Glutamatergic neuron (in vitro differentiated cells): ENCODE measurements at regions not wholly inside any gene's neighbourhood (a gene's known extent, or its start where the extent isn't known, plus 50 kb on each side); places are given as distances from the start of the nearest gene placed in this dataset.
"Not testable (repeated sequence)": the region's sequence is repeated elsewhere in the genome, so short reads cannot be mapped to it uniquely, and the experiment has no call there.

Experiments
- DNase-seq: peaks from one replicate; pipeline ENCODE4 v3.0.0; 2022
- H3K27ac Mint-ChIP-seq: one replicate; pipeline ENCODE4 v1.8.0; 2020; ENCODE audit warnings: mild to moderate bottlenecking, mixed read lengths, inconsistent platforms; ENCODE audit not compliant: unreplicated experiment
- H3K27me3 Mint-ChIP-seq: one replicate; pipeline ENCODE4 v1.8.0; 2020; ENCODE audit warnings: mild to moderate bottlenecking, moderate library complexity, mixed read lengths, inconsistent platforms; ENCODE audit not compliant: unreplicated experiment
- H3K36me3 Mint-ChIP-seq: one replicate; pipeline ENCODE4 v1.8.0; 2020; ENCODE audit warnings: mild to moderate bottlenecking, mixed read lengths, inconsistent platforms; ENCODE audit not compliant: unreplicated experiment
- H3K4me1 Mint-ChIP-seq: one replicate; pipeline ENCODE4 v1.8.0; 2020; ENCODE audit warnings: mild to moderate bottlenecking, low read depth, mixed read lengths, inconsistent platforms; ENCODE audit not compliant: unreplicated experiment
- H3K4me3 Mint-ChIP-seq: one replicate; pipeline ENCODE4 v1.8.0; 2020; ENCODE audit warnings: mild to moderate bottlenecking, mixed read lengths, inconsistent platforms; ENCODE audit not compliant: unreplicated experiment
- H3K9me3 Mint-ChIP-seq: one replicate; pipeline ENCODE4 v1.8.0; 2020; ENCODE audit warnings: mild to moderate bottlenecking, moderate library complexity, mixed read lengths, inconsistent platforms; ENCODE audit not compliant: unreplicated experiment
- CTCF ChIP-seq: fragments of 200-600 bp; sonication (generic); IDR thresholded peaks from one replicate; pipeline ENCODE4 v1.5.0; 2021; ENCODE audit not compliant: partially characterized antibody, unreplicated experiment

GRCh38 chr1:109857702-109858101, 52.9 kb upstream of the CSF1 start:
- H3K27me3 Mint-ChIP-seq, H3K4me1 Mint-ChIP-seq, H3K27ac Mint-ChIP-seq, DNase-seq, H3K4me3 Mint-ChIP-seq, H3K9me3 Mint-ChIP-seq, H3K36me3 Mint-ChIP-seq: not testable (repeated sequence)

- H3K9me3 Mint-ChIP-seq, H3K4me3 Mint-ChIP-seq, H3K36me3 Mint-ChIP-seq, DNase-seq, H3K27ac Mint-ChIP-seq, H3K4me1 Mint-ChIP-seq, H3K27me3 Mint-ChIP-seq: not testable (repeated sequence)
Measured at GRCh38 chr1:109855986-109856385, 54.7 kb upstream of the CSF1 start.

DNA sequence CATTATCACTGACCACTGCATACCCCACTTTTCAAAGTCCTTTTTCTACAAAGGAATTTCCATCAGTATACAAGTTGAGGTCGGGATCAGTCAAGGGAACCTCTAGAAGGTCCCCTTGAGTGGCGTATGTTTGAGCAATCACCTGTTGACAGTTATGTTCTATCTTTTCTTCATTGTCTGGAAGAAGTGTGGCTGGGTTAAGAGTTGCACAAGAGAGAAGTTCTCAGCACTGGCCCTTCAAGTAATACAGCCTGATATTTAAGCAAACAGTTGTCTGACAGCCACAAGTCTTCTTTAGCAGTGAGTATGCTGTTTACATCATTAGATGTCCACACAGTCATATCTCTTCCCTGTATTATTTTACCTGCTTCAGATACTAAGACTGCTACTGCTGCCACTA, 56.7 kb upstream of the CSF1 start:
- H3K9me3 Mint-ChIP-seq, H3K27ac Mint-ChIP-seq, H3K36me3 Mint-ChIP-seq, DNase-seq, H3K4me3 Mint-ChIP-seq, H3K27me3 Mint-ChIP-seq, H3K4me1 Mint-ChIP-seq: not testable (repeated sequence)

GRCh38 chr1:109852221-109853015, 58.2 kb upstream of the CSF1 start:
- not testable (repeated sequence) for H3K9me3 Mint-ChIP-seq, H3K27ac Mint-ChIP-seq, H3K27me3 Mint-ChIP-seq, H3K4me3 Mint-ChIP-seq, H3K36me3 Mint-ChIP-seq, H3K4me1 Mint-ChIP-seq, DNase-seq

GRCh38 chr1:109850827-109851226, 59.8 kb upstream of the CSF1 start:
- no peak overlapping the region for H3K27ac Mint-ChIP-seq
- H3K4me1 Mint-ChIP-seq = no peaks in the 10 kb centered on the region
- TF ChIP-seq CTCF = no peak
- H3K9me3 Mint-ChIP-seq = peaks cover 1% of the 10 kb centered on the region
- no peaks in the 10 kb centered on the region for H3K36me3 Mint-ChIP-seq
- no peak for DNase-seq
- no peaks in the 10 kb centered on the region for H3K27me3 Mint-ChIP-seq
- no peak overlapping the region for H3K4me3 Mint-ChIP-seq

GRCh38 chr1:109850194-109850593, 60.5 kb upstream of the CSF1 start:
- peaks cover 1% of the 10 kb centered on the region for H3K9me3 Mint-ChIP-seq
- H3K27ac Mint-ChIP-seq = no peak overlapping the region
- H3K27me3 Mint-ChIP-seq = no peaks in the 10 kb centered on the region
- no peak for TF ChIP-seq CTCF
- no peak for DNase-seq
- H3K36me3 Mint-ChIP-seq = no peaks in the 10 kb centered on the region
- H3K4me3 Mint-ChIP-seq = no peak overlapping the region
- H3K4me1 Mint-ChIP-seq = no peaks in the 10 kb centered on the region

- no peaks in the 10 kb centered on the region for H3K27me3 Mint-ChIP-seq
- no peak for TF ChIP-seq CTCF
Measured at GRCh38 chr1:109849655-109850054, 61.0 kb upstream of the CSF1 start.

More at GRCh38 chr1:109849655-109850054, 61.0 kb upstream of the CSF1 start:
- H3K36me3 Mint-ChIP-seq = no peaks in the 10 kb centered on the region
- DNase-seq = no peak
- no peak overlapping the region for H3K27ac Mint-ChIP-seq
- no peak overlapping the region for H3K4me3 Mint-ChIP-seq
- H3K9me3 Mint-ChIP-seq = peaks cover 1% of the 10 kb centered on the region
- H3K4me1 Mint-ChIP-seq = no peaks in the 10 kb centered on the region
